COLO829 (cell line): ENCODE measurements at regions not wholly inside any gene's neighbourhood (a gene's known extent, or its start where the extent isn't known, plus 50 kb on each side); places are given as distances from the start of the nearest gene placed in this dataset.

Source experiments
- DNase-seq: peaks from one replicate; pipeline ENCODE4 v3.0.0; 2012; ENCODE audit warnings: low spot score

DNA sequence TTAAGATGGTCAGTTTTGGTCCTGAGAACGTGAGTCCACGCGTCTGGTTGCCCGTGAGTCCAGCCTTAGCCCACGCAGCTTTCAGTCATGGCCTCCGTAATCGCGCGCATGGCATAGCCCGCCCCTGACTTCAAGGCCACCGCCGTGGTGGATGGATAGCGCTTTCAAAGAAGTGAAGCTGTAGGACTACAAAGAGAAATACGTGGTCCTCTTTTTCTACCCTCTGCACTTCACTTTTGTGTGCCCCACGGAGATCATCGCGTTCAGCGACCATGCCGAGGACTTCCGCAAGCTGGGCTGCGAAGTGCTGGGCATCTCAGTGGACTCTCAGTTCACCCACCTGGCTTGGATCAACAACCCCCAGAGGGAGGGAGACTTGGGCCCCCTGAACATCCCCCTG, 142.0 kb upstream of the MCHR2 start:
- no peak for DNase-seq

DNA sequence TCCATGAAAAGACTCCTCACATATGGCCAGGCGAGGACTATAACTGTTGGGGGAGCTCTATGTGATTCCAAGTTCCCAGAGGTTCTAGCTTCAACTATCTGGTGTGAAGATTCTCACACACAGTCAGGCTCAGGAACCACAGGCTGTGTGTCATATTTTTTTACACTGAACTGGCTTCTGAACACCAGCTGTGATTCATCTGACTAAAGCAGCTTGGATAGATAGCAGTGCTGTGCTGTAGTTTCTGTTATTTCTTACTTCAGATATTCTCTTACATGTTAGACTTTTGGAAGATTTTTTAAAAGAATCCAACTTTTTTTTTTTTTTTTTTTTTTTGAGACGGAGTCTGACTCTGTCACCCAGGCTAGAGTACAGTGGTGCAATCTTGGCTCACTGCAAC, 140.7 kb upstream of the MCHR2 start:
- DNase-seq, result no peak

GRCh38 chr6:100134297-100134696, 140.3 kb upstream of the MCHR2 start:
- no peak for DNase-seq

- DNase-seq, result no peak
Measured at GRCh38 chr6:100132005-100132404, 138.0 kb upstream of the MCHR2 start.

DNA sequence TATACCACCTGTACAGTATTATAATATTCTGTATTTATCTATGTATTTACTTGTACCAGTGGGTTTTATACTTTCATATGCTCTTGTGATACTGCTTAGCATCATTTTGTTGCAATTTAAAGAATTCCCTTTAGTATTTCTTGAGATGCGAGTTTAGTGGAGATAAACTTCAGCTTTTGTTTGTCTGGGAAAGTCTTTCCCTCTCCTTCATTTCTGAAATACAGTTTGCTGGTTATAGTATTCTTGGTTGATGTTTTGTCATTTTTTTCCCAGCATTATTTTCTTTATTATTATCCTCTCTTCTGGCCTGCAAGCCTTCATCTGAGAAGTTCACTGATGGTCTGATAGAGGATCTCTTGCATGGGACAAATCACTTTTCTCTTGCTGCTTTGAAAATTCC, 136.6 kb upstream of the MCHR2 start:
- DNase-seq, result no peak

- no peak for DNase-seq
Measured at GRCh38 chr6:100126790-100127484, 132.9 kb upstream of the MCHR2 start.

GRCh38 chr6:100121854-100122609, 128.0 kb upstream of the MCHR2 start:
- no peak for DNase-seq

- DNase-seq, result no peak
Measured at GRCh38 chr6:100119261-100119660, 125.2 kb upstream of the MCHR2 start.

- no peak for DNase-seq
Measured at GRCh38 chr6:100118301-100118700, 124.3 kb upstream of the MCHR2 start.

GRCh38 chr6:100117680-100118079, 123.7 kb upstream of the MCHR2 start:
- no peak for DNase-seq

GRCh38 chr6:100116411-100117194, 122.6 kb upstream of the MCHR2 start:
- DNase-seq, result peak; percentile 15

- no peak for DNase-seq
Measured at GRCh38 chr6:100115407-100116101, 121.5 kb upstream of the MCHR2 start.

GRCh38 chr6:100112855-100113508, 119.0 kb upstream of the MCHR2 start:
- DNase-seq, result no peak

DNA sequence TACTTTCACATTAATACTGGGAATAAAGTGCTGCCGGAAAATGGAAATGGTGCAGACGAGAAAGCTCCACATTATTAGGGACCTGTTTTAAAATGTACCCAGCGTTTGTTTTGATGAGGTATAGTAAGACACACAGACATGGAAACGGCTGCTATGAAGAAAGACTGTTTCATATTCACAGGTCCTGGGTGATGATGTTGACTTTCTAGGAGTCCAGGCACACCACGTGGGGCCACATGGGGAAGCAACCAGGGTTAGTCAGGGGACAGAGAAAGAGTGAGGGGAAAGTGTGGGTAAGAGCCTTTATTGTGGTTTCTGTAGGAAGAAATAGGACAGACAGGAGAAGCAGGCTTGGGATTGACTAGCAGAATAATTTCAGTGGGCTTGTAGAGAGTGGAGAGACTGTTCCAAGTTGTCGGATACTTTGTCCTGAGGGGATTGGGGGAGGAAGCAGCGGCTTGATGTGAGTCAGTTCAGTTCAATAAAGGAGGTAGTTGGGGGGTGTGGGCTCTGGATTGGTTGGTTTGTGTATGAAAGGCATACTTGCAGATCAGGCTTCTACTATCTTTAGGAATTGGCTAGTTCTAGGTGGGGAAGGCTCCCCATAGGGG, 112.0 kb upstream of the MCHR2 start:
- DNase-seq, result no peak

GRCh38 chr6:100105138-100105537, 111.1 kb upstream of the MCHR2 start:
- DNase-seq, result no peak

GRCh38 chr6:100103931-100104330, 109.9 kb upstream of the MCHR2 start:
- DNase-seq, result no peak

DNA sequence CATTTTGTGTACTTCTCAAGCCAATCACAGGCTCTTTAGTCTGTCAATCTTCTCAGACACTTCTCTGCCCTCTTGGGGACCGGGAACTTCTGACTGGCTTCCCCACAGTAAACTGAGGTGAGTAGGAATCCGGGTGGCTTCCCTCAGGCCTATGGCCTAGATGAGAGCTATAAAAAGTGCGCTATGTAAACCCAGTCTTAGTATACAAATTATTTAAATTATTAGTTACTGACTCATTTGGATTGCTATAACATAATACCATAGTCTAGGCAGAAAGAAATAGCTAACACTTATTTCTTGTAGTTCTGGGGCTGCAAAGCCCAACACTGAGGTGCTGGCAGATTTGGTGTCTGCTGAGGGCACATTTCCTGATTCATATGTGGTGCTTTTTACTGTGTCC, 109.2 kb upstream of the MCHR2 start:
- DNase-seq, result no peak

- DNase-seq, result no peak
Measured at GRCh38 chr6:100101644-100102043, 107.6 kb upstream of the MCHR2 start.

DNA sequence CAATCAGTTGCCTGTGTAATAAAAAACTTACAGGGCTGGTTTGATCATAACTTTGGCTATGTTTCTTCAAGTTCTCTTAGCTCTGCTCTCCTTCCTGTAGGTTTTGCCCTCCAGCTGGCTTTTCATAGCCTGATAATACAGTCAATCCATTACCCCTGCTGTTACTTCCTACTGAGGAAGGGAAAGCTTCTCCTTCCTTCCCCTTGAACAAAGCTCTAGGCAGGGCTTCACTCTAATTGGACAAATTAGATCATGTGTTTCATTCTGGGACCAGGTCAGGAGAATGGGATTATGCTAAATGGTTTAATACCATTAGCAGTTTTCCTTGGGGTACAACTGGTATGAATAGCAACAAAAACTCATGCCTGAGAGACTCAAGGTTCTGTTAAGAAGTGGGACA, 106.8 kb upstream of the MCHR2 start:
- no peak for DNase-seq

DNA sequence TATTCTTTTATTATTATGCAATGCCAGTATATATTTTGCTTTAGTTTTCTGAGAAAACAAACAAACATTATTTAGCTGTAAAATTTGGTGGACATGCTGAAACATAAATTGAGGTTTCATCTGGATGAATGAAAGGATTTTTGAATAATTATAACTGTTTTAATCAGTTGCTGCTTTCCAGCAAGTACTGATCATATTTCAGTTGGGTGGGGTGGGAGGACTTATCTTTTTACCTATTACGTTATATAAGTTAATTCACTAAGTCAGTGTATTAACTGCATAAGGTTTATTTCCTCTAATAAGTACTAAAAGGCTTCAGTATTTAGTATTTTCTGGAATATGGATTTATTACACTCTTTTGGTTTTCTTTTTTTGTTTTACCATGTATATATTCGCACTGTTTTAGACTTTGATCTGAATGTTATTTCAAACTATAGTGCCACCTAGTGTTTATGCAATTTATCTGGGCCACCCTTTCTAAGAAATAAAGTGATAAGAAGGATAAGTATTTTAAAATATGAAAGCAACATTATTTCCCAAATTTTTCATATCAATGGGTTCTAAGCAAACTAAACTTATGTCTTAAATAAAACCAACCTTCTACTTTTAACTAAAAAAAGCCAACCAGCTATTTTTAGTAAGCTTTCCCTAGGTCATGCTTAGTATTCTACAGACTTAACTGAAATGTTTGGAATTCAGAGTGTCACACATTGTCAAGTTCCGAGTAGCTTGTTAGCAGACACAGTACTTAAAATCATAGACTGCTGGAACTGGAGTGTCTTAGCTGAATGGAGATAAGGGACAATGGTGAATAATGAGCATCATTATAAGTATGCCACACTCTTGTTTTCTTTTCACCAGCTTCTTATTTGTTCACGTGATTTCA, 105.4 kb upstream of the MCHR2 start:
- no peak for DNase-seq
